GM18511 (cell line): ENCODE measurements at regions not wholly inside any gene's neighbourhood (a gene's known extent, or its start where the extent isn't known, plus 50 kb on each side); places are given as distances from the start of the nearest gene placed in this dataset.

ENCODE experiments used
- ATAC-seq: cut with Tn5 transposase; IDR thresholded peaks from one replicate; pipeline ENCODE4 v1.9.1; 2021; ENCODE audit warnings: mild to moderate bottlenecking, moderate library complexity; ENCODE audit not compliant: unreplicated experiment

DNA sequence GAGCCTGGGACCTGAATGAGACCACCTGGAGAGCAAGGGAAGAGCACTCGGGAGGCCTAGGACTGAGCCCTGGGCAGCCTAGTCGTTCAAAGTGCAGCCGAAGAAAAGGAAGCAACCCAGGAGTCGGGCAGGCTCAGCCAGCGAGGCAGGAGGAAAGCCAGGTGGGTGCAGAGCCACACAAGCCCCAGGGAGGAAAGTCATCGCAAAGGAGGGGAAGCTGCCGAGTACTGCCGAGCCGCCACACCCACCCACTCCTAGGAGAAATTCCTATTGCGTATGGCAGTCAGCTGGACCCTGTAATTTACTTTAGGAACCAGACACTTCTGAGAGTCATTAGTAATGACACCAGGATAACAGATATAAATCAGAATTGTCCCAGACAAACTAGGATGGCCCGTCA, 187.6 kb downstream of the KATNIP start:
- no peak for ATAC-seq
